Erythroblast (primary cell): ENCODE measurements at regions not wholly inside any gene's neighbourhood (a gene's known extent, or its start where the extent isn't known, plus 50 kb on each side); places are given as distances from the start of the nearest gene placed in this dataset.
"Not testable (repeated sequence)": the region's sequence is repeated elsewhere in the genome, so short reads cannot be mapped to it uniquely, and the experiment has no call there.

Source experiments
- DNase-seq, 2 experiments: peaks; one replicate each; lab custom pipeline; 2025; lab: John Stamatoyannopoulos, UW
- GATA1 ChIP-seq: IDR thresholded peaks from 2 replicates; pipeline ENCODE4 v1.6.1; 2011; ENCODE audit warnings: low read depth, mild to moderate bottlenecking, control low read depth, low read length, moderate library complexity
- POLR2A ChIP-seq: IDR thresholded peaks from 2 replicates; pipeline ENCODE4 v1.6.1; 2011; ENCODE audit warnings: mild to moderate bottlenecking, low read length

- TF ChIP-seq GATA1: no peak
- no peak for TF ChIP-seq POLR2A
- no peak for DNase-seq
These were observed 86.4 kb upstream of the TSC22D1 start for GRCh38 chr13:44662515-44662914.

- TF ChIP-seq POLR2A (no peak), GATA1 (no peak)
- no peak for DNase-seq
These were observed 85.8 kb upstream of the TSC22D1 start for GRCh38 chr13:44661936-44662335.

GRCh38 chr13:44660050-44660449, 83.9 kb upstream of the TSC22D1 start:
- no peak for DNase-seq
- TF ChIP-seq GATA1: no peak
- no peak for TF ChIP-seq POLR2A

- no peak for DNase-seq
- no peak for TF ChIP-seq GATA1
- no peak for TF ChIP-seq POLR2A
These were observed 77.0 kb upstream of the TSC22D1 start for GRCh38 chr13:44652962-44653660.

- DNase-seq: no peak
- TF ChIP-seq GATA1 (no peak), POLR2A (no peak)
These were observed 76.0 kb upstream of the TSC22D1 start for GRCh38 chr13:44652168-44652567.

GRCh38 chr13:44651724-44652123, 75.6 kb upstream of the TSC22D1 start:
- TF ChIP-seq POLR2A (no peak), GATA1 (no peak)
- DNase-seq: no peak

- peak; percentile 7 for DNase-seq
- no peak for TF ChIP-seq POLR2A
- TF ChIP-seq GATA1: no peak
These were observed 75.1 kb upstream of the TSC22D1 start for GRCh38 chr13:44651209-44651608.

GRCh38 chr13:44649834-44650233, 73.7 kb upstream of the TSC22D1 start:
- DNase-seq: no peak
- no peak for TF ChIP-seq GATA1
- TF ChIP-seq POLR2A: no peak

- no peak for DNase-seq
- no peak for TF ChIP-seq POLR2A
- no peak for TF ChIP-seq GATA1
These were observed 72.9 kb upstream of the TSC22D1 start for GRCh38 chr13:44649104-44649428.

GRCh38 chr13:44648392-44649103, 72.4 kb upstream of the TSC22D1 start:
- TF ChIP-seq POLR2A (no peak), GATA1 (no peak)
- no peak for DNase-seq

- DNase-seq: not testable (repeated sequence)
These were observed 71.4 kb upstream of the TSC22D1 start for GRCh38 chr13:44647560-44647959.

GRCh38 chr13:44646044-44646443, 69.9 kb upstream of the TSC22D1 start:
- no peak for TF ChIP-seq POLR2A
- no peak for TF ChIP-seq GATA1
- no peak for DNase-seq

GRCh38 chr13:44643256-44643655, 67.1 kb upstream of the TSC22D1 start:
- DNase-seq: no peak
- TF ChIP-seq POLR2A (no peak), GATA1 (no peak)

- TF ChIP-seq POLR2A (no peak), GATA1 (no peak)
- DNase-seq: no peak
These were observed 61.5 kb upstream of the TSC22D1 start for GRCh38 chr13:44637581-44637980.
